Astrocyte (in vitro differentiated cells and primary cell): ENCODE measurements at regions not wholly inside any gene's neighbourhood (a gene's known extent, or its start where the extent isn't known, plus 50 kb on each side); places are given as distances from the start of the nearest gene placed in this dataset.
"Not testable (repeated sequence)": the region's sequence is repeated elsewhere in the genome, so short reads cannot be mapped to it uniquely, and the experiment has no call there.

Experiments used
- DNase-seq: peaks from one replicate; pipeline ENCODE4 v3.0.0-alpha.2; 2010; ENCODE audit warnings: low read depth
- FAIRE-seq: peaks from 2 replicates; lab custom pipeline; 2011; peaks lifted over from hg19 to GRCh38; lab: Jason Lieb, UNC
- H2AFZ ChIP-seq: 2 replicates; pipeline ENCODE4 v1.6.0; 2012; ENCODE audit warnings: low read depth, low read length, inconsistent platforms
- H3K27ac ChIP-seq: 2 replicates; pipeline ENCODE4 v1.5.1; 2011; ENCODE audit warnings: low read depth, low read length, inconsistent platforms
- H3K27me3 ChIP-seq: 2 replicates; pipeline ENCODE4 v1.6.0; 2011; ENCODE audit warnings: low read length, inconsistent platforms; ENCODE audit not compliant: insufficient read depth
- H3K36me3 ChIP-seq: 2 replicates; pipeline ENCODE4 v1.5.1; 2011; ENCODE audit warnings: low read length, inconsistent platforms; ENCODE audit not compliant: insufficient read depth
- H3K4me1 ChIP-seq: 2 replicates; pipeline ENCODE4 v1.5.1; 2011; ENCODE audit warnings: low read length, inconsistent platforms; ENCODE audit not compliant: insufficient read depth
- H3K4me2 ChIP-seq: 2 replicates; pipeline ENCODE4 v1.6.0; 2012; ENCODE audit warnings: low read length, inconsistent platforms
- H3K4me3 ChIP-seq: 2 replicates; pipeline ENCODE4 v1.5.1; 2011; ENCODE audit warnings: low read depth, mild to moderate bottlenecking, low read length, inconsistent platforms; ENCODE audit not compliant: insufficient read depth
- H3K79me2 ChIP-seq: 2 replicates; pipeline ENCODE4 v1.6.0; 2012; ENCODE audit warnings: mild to moderate bottlenecking, low read length, inconsistent platforms; ENCODE audit not compliant: insufficient read depth
- H3K9ac ChIP-seq: 2 replicates; pipeline ENCODE4 v1.6.0; 2012; ENCODE audit warnings: mild to moderate bottlenecking, low read length, inconsistent platforms
- H3K9me3 ChIP-seq: 2 replicates; pipeline ENCODE4 v1.5.1; 2012; ENCODE audit warnings: low read depth, mild to moderate bottlenecking, low read length, inconsistent platforms; ENCODE audit not compliant: insufficient read depth
- H4K20me1 ChIP-seq: 2 replicates; pipeline ENCODE4 v1.6.0; 2012; ENCODE audit warnings: low read length, inconsistent platforms; ENCODE audit not compliant: insufficient read depth
- H3K27ac Mint-ChIP-seq: one replicate; pipeline ENCODE4 v1.8.0; 2021; ENCODE audit warnings: mild to moderate bottlenecking, mixed read lengths; ENCODE audit not compliant: unreplicated experiment
- H3K27me3 Mint-ChIP-seq: one replicate; pipeline ENCODE4 v1.8.0; 2021; ENCODE audit warnings: low read depth, mixed read lengths; ENCODE audit not compliant: unreplicated experiment
- H3K36me3 Mint-ChIP-seq: one replicate; pipeline ENCODE4 v1.8.0; 2021; ENCODE audit warnings: low read depth, mixed read lengths; ENCODE audit not compliant: unreplicated experiment
- H3K4me1 Mint-ChIP-seq: one replicate; pipeline ENCODE4 v1.8.0; 2021; ENCODE audit warnings: low read depth, mixed read lengths; ENCODE audit not compliant: unreplicated experiment
- H3K4me3 Mint-ChIP-seq: one replicate; pipeline ENCODE4 v1.8.0; 2021; ENCODE audit warnings: mild to moderate bottlenecking, moderate library complexity, mixed read lengths; ENCODE audit not compliant: unreplicated experiment
- H3K9me3 Mint-ChIP-seq: one replicate; pipeline ENCODE4 v1.8.0; 2021; ENCODE audit warnings: mild to moderate bottlenecking, mixed read lengths; ENCODE audit not compliant: unreplicated experiment

GRCh38 chr5:177845906-177846305 is 63.2 kb upstream of the FAM153A start:
- H3K27ac Mint-ChIP-seq, H3K27me3 Mint-ChIP-seq, H3K9me3 Mint-ChIP-seq: not testable (repeated sequence)

GRCh38 chr5:177836191-177836590 is 53.5 kb upstream of the FAM153A start:
- H3K36me3 ChIP-seq, H3K9me3 Mint-ChIP-seq, H2AFZ ChIP-seq, DNase-seq, FAIRE-seq, H3K4me1 ChIP-seq, H3K27ac ChIP-seq, H3K9ac ChIP-seq, H3K4me3 ChIP-seq, H3K36me3 Mint-ChIP-seq, H3K27me3 Mint-ChIP-seq, H3K79me2 ChIP-seq, H3K27me3 ChIP-seq, H3K4me1 Mint-ChIP-seq, H3K9me3 ChIP-seq, H3K27ac Mint-ChIP-seq, H3K4me2 ChIP-seq, H3K4me3 Mint-ChIP-seq, H4K20me1 ChIP-seq: not testable (repeated sequence)

More at GRCh38 chr5:177845906-177846305, 63.2 kb upstream of the FAM153A start:
- H3K9me3 ChIP-seq, H3K36me3 Mint-ChIP-seq, H3K4me1 Mint-ChIP-seq, H3K4me1 ChIP-seq, H3K4me3 ChIP-seq, H3K9ac ChIP-seq, H3K4me2 ChIP-seq, H2AFZ ChIP-seq, H4K20me1 ChIP-seq, DNase-seq, FAIRE-seq, H3K27me3 ChIP-seq, H3K79me2 ChIP-seq, H3K4me3 Mint-ChIP-seq, H3K36me3 ChIP-seq, H3K27ac ChIP-seq: not testable (repeated sequence)
